SK-N-SH treated with all-trans-retinoic acid at 6 μM for 48 hours (cell line): ENCODE measurements at regions not wholly inside any gene's neighbourhood (a gene's known extent, or its start where the extent isn't known, plus 50 kb on each side); places are given as distances from the start of the nearest gene placed in this dataset.
A peak's percentile ranks its signal among the peaks of the same experiment; 100 is the strongest.

Source experiments
- ATAC-seq: fragments of 200-7000 bp; cut with Tn5 transposase; 3 replicates; pipeline ENCODE4 v1.9.1; 2020; ENCODE audit warnings: mild to moderate bottlenecking, moderate library complexity
- ARNTL ChIP-seq: fragments of 450-650 bp; formaldehyde crosslinking; IDR thresholded peaks from 2 replicates; pipeline ENCODE4 v1.5.0; 2020; ENCODE audit warnings: low read depth, mild to moderate bottlenecking, moderate library complexity, borderline replicate concordance
- BACH2 ChIP-seq: fragments of 250-450 bp; sonication (Bioruptor Pico); IDR thresholded peaks from 2 replicates; pipeline ENCODE4 v1.9.0; 2021; ENCODE audit warnings: mild to moderate bottlenecking, borderline replicate concordance
- CSDC2 ChIP-seq: fragments of 250-450 bp; sonication (Bioruptor Pico); IDR thresholded peaks from 2 replicates; pipeline ENCODE4 v1.5.0; 2020; ENCODE audit warnings: mild to moderate bottlenecking, moderate library complexity
- ESRRG ChIP-seq: fragments of 250-450 bp; sonication (Bioruptor Pico); IDR thresholded peaks from 2 replicates; pipeline ENCODE4 v1.6.1; 2021; ENCODE audit warnings: mild to moderate bottlenecking
- GLIS3 ChIP-seq: fragments of 250-450 bp; sonication (Bioruptor Pico); IDR thresholded peaks from 2 replicates; pipeline ENCODE4 v1.5.0; 2020; ENCODE audit warnings: mild to moderate bottlenecking, moderate library complexity
- ISL1 ChIP-seq: fragments of 250-450 bp; sonication (Bioruptor Pico); IDR thresholded peaks from 2 replicates; pipeline ENCODE4 v2.1.2; 2022; ENCODE audit warnings: mild to moderate bottlenecking, moderate library complexity
- OSR1 ChIP-seq: fragments of 250-450 bp; sonication (Bioruptor Pico); IDR thresholded peaks from 2 replicates; pipeline ENCODE4 v1.8.0; 2022; ENCODE audit warnings: moderate library complexity, mild to moderate bottlenecking, inconsistent platforms
- PPARA ChIP-seq: fragments of 250-450 bp; sonication (Bioruptor Pico); IDR thresholded peaks from 2 replicates; pipeline ENCODE4 v1.5.0; 2020; ENCODE audit warnings: mild to moderate bottlenecking, borderline replicate concordance
- RARB ChIP-seq: fragments of 250-450 bp; sonication (Bioruptor Pico); IDR thresholded peaks from 2 replicates; pipeline ENCODE4 v1.8.0; 2021; ENCODE audit warnings: mild to moderate bottlenecking, moderate library complexity
- SNAI2 ChIP-seq: fragments of 250-450 bp; sonication (Bioruptor Pico); IDR thresholded peaks from 2 replicates; pipeline ENCODE4 v1.5.0; 2020; ENCODE audit warnings: mild to moderate bottlenecking, moderate library complexity
- TCF4 ChIP-seq: fragments of 250-450 bp; sonication (Bioruptor Pico); IDR thresholded peaks from 2 replicates; pipeline ENCODE4 v1.8.0; 2021; ENCODE audit warnings: mild to moderate bottlenecking, moderate library complexity, borderline replicate concordance
- ZFP3 ChIP-seq: fragments of 250-450 bp; sonication (Bioruptor Pico); IDR thresholded peaks from 2 replicates; pipeline ENCODE4 v1.5.0; 2020; ENCODE audit warnings: mild to moderate bottlenecking, moderate library complexity
- ZFP30 ChIP-seq: fragments of 450-650 bp; formaldehyde crosslinking; IDR thresholded peaks from 2 replicates; pipeline ENCODE4 v1.5.0; 2022; ENCODE audit warnings: mild to moderate bottlenecking, moderate library complexity
- ZNF565 ChIP-seq: fragments of 450-650 bp; formaldehyde crosslinking; conservative IDR thresholded peaks from 2 replicates; pipeline ENCODE4 v1.5.0; 2020; ENCODE audit warnings: low read depth, mild to moderate bottlenecking, moderate library complexity
- ZNF70 ChIP-seq: fragments of 450-650 bp; formaldehyde crosslinking; IDR thresholded peaks from 2 replicates; pipeline ENCODE4 v1.5.0; 2020; ENCODE audit warnings: mild to moderate bottlenecking, moderate library complexity
- ZNF8 ChIP-seq: fragments of 450-650 bp; formaldehyde crosslinking; IDR thresholded peaks from 2 replicates; pipeline ENCODE4 v1.5.0; 2020; ENCODE audit warnings: mild to moderate bottlenecking, moderate library complexity
- TF ChIP-seq, protein P1 (sequence below): fragments of 250-450 bp; sonication (Bioruptor Pico); IDR thresholded peaks from 2 replicates; pipeline ENCODE4 v1.5.0; 2020; ENCODE audit warnings: mild to moderate bottlenecking, moderate library complexity
- TF ChIP-seq, protein P2 (sequence below): fragments of 250-450 bp; sonication (Bioruptor Pico); IDR thresholded peaks from 2 replicates; pipeline ENCODE4 v1.8.0; 2020; ENCODE audit warnings: mild to moderate bottlenecking, moderate library complexity, borderline replicate concordance
- TF ChIP-seq, protein P3 (sequence below): fragments of 250-450 bp; sonication (Bioruptor Pico); IDR thresholded peaks from 2 replicates; pipeline ENCODE4 v1.5.1; 2020; ENCODE audit warnings: low read depth, mild to moderate bottlenecking, moderate library complexity
- TF ChIP-seq, protein P4 (sequence below): fragments of 250-450 bp; sonication (Bioruptor Pico); IDR thresholded peaks from 2 replicates; pipeline ENCODE4 v1.8.0; 2021; ENCODE audit warnings: low read depth, mild to moderate bottlenecking, moderate library complexity, borderline replicate concordance
- TF ChIP-seq, protein P5 (sequence below): fragments of 250-450 bp; sonication (Bioruptor Pico); IDR thresholded peaks from 2 replicates; pipeline ENCODE4 v1.5.1; 2021; ENCODE audit warnings: mild to moderate bottlenecking, moderate library complexity

DNA sequence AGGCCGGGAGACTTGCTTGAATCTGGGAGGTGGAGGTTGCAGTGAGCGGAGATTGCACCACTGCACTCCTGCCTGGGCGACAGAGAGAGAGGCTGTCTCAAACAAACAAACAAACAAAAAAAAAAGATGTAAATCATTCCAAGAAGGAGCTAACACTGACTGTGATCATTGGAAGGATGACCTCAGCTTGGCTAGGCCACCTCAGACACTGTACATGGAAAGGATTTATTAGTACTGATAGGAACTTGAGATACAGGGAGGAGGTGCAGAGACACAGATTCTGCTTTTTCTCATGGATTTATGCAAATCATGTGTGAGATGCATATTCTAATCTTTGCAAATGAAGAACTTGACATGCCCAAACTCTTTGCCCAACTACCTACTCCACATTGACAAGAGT, 293.6 kb downstream of the HIVEP2 start:
- no peak for ATAC-seq
- TF ChIP-seq ZNF70 (CRISPR knock-in tag) (no peak), OSR1 (no peak), BACH2 (CRISPR knock-in tag) (no peak), ISL1 (CRISPR knock-in tag) (no peak), ZNF8 (no peak), ZNF565 (CRISPR knock-in tag) (no peak)
- TF ChIP-seq, protein P1, sequence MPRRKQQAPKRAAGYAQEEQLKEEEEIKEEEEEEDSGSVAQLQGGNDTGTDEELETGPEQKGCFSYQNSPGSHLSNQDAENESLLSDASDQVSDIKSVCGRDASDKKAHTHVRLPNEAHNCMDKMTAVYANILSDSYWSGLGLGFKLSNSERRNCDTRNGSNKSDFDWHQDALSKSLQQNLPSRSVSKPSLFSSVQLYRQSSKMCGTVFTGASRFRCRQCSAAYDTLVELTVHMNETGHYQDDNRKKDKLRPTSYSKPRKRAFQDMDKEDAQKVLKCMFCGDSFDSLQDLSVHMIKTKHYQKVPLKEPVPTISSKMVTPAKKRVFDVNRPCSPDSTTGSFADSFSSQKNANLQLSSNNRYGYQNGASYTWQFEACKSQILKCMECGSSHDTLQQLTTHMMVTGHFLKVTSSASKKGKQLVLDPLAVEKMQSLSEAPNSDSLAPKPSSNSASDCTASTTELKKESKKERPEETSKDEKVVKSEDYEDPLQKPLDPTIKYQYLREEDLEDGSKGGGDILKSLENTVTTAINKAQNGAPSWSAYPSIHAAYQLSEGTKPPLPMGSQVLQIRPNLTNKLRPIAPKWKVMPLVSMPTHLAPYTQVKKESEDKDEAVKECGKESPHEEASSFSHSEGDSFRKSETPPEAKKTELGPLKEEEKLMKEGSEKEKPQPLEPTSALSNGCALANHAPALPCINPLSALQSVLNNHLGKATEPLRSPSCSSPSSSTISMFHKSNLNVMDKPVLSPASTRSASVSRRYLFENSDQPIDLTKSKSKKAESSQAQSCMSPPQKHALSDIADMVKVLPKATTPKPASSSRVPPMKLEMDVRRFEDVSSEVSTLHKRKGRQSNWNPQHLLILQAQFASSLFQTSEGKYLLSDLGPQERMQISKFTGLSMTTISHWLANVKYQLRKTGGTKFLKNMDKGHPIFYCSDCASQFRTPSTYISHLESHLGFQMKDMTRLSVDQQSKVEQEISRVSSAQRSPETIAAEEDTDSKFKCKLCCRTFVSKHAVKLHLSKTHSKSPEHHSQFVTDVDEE (CRISPR knock-in tag): no peak
- TF ChIP-seq, protein P2, sequence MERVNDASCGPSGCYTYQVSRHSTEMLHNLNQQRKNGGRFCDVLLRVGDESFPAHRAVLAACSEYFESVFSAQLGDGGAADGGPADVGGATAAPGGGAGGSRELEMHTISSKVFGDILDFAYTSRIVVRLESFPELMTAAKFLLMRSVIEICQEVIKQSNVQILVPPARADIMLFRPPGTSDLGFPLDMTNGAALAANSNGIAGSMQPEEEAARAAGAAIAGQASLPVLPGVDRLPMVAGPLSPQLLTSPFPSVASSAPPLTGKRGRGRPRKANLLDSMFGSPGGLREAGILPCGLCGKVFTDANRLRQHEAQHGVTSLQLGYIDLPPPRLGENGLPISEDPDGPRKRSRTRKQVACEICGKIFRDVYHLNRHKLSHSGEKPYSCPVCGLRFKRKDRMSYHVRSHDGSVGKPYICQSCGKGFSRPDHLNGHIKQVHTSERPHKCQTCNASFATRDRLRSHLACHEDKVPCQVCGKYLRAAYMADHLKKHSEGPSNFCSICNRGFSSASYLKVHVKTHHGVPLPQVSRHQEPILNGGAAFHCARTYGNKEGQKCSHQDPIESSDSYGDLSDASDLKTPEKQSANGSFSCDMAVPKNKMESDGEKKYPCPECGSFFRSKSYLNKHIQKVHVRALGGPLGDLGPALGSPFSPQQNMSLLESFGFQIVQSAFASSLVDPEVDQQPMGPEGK: no peak
- TF ChIP-seq, protein P3, sequence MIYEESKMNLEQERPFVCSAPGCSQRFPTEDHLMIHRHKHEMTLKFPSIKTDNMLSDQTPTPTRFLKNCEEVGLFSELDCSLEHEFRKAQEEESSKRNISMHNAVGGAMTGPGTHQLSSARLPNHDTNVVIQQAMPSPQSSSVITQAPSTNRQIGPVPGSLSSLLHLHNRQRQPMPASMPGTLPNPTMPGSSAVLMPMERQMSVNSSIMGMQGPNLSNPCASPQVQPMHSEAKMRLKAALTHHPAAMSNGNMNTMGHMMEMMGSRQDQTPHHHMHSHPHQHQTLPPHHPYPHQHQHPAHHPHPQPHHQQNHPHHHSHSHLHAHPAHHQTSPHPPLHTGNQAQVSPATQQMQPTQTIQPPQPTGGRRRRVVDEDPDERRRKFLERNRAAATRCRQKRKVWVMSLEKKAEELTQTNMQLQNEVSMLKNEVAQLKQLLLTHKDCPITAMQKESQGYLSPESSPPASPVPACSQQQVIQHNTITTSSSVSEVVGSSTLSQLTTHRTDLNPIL (CRISPR knock-in tag): no peak
- TF ChIP-seq, protein P4, sequence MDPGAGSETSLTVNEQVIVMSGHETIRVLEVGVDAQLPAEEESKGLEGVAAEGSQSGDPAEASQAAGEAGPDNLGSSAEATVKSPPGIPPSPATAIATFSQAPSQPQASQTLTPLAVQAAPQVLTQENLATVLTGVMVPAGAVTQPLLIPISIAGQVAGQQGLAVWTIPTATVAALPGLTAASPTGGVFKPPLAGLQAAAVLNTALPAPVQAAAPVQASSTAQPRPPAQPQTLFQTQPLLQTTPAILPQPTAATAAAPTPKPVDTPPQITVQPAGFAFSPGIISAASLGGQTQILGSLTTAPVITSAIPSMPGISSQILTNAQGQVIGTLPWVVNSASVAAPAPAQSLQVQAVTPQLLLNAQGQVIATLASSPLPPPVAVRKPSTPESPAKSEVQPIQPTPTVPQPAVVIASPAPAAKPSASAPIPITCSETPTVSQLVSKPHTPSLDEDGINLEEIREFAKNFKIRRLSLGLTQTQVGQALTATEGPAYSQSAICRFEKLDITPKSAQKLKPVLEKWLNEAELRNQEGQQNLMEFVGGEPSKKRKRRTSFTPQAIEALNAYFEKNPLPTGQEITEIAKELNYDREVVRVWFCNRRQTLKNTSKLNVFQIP (CRISPR knock-in tag): no peak
- TF ChIP-seq, protein P5, sequence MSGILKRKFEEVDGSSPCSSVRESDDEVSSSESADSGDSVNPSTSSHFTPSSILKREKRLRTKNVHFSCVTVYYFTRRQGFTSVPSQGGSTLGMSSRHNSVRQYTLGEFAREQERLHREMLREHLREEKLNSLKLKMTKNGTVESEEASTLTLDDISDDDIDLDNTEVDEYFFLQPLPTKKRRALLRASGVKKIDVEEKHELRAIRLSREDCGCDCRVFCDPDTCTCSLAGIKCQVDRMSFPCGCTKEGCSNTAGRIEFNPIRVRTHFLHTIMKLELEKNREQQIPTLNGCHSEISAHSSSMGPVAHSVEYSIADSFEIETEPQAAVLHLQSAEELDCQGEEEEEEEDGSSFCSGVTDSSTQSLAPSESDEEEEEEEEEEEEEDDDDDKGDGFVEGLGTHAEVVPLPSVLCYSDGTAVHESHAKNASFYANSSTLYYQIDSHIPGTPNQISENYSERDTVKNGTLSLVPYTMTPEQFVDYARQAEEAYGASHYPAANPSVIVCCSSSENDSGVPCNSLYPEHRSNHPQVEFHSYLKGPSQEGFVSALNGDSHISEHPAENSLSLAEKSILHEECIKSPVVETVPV (CRISPR knock-in tag): no peak
- TF ChIP-seq, all 23 proteins: peak for 0

DNA sequence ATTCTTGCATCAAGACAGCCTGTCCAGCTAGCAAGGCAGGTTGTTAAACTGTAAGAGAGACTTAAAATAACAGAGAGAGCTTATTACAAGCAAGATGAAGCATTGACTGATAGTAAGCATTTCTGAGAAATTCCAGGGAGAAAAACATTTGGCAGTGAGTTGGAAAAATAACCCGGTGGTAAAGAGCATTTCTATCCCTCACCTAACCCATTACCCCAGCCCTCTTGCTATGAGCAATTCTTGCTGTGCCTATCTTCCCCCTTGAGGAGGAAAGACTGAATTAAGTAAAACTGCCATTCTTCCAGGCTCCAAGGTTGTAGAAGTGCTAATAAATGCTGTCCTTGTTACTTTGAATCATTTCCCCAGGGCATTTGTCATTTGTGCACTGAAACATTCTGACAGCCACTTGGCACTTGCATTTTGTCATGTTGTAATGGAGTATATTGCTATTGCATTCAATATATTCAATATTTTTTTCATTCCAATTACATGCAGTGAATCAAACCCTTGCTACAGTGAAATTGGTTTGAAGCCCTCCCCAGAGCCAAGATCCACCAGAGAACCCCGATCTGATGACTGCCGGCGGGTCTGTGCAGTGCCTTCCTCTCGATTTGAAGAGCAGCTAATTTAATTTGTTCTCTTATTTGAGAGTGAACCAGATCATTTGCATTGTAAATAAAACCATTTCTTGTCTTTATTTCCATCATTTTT, 291.1 kb downstream of the HIVEP2 start:
- TF ChIP-seq RARB (CRISPR knock-in tag) (no peak), ESRRG (CRISPR knock-in tag) (no peak)
- ATAC-seq: peak; percentile 51; the same call in 2 of the 3 replicates

DNA sequence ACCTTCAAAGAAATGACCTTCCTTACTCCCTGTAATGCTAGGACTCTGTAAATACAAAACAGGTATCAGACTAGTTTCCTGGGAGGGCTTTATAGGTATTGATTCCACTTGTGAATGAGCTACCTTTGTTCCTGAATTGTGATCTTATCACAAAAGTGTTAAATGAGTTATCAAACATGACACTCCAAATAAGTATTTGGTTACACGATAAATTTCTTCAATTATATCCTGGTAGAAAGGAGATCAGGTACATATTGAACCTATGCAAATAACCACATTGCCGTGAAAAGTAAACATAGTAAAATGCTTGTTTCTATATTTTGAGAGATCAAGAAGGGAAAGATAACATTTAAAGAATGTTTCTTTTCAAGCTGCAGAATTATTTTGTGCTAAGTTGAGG, 285.3 kb downstream of the HIVEP2 start:
- ATAC-seq: no peak
- TF ChIP-seq, protein P3 (CRISPR knock-in tag): no peak
- TF ChIP-seq, protein P2: no peak
- TF ChIP-seq ARNTL (no peak), ISL1 (CRISPR knock-in tag) (no peak), SNAI2 (CRISPR knock-in tag) (no peak), ZFP3 (no peak), PPARA (CRISPR knock-in tag) (no peak), TCF4 (CRISPR knock-in tag) (no peak), CSDC2 (no peak), OSR1 (no peak), ZFP30 (CRISPR knock-in tag) (no peak), GLIS3 (CRISPR knock-in tag) (no peak), BACH2 (CRISPR knock-in tag) (no peak)
- TF ChIP-seq, protein P1 (CRISPR knock-in tag): no peak
